H7 (cell line): ENCODE measurements at regions not wholly inside any gene's neighbourhood (a gene's known extent, or its start where the extent isn't known, plus 50 kb on each side); places are given as distances from the start of the nearest gene placed in this dataset.

Experiments used
- DNase-seq: peaks from one replicate; pipeline ENCODE4 v3.0.0; 2012
- H3K27me3 ChIP-seq: 2 replicates; pipeline ENCODE4 v1.6.0; 2011; ENCODE audit warnings: mild to moderate bottlenecking, low read length; ENCODE audit not compliant: control insufficient read depth, insufficient read depth
- H3K36me3 ChIP-seq: replicated peaks from 2 replicates; pipeline ENCODE4 v1.5.1; 2011; ENCODE audit warnings: low read length; ENCODE audit not compliant: control insufficient read depth, insufficient read depth
- H3K4me3 ChIP-seq: 2 replicates; pipeline ENCODE4 v1.5.1; 2011; ENCODE audit warnings: low read depth, mild to moderate bottlenecking, control low read depth, low read length, moderate library complexity; ENCODE audit not compliant: insufficient read depth

- DNase-seq, result no peak
- no peaks in the 10 kb centered on the region for H3K27me3 ChIP-seq
- no peak overlapping the region for H3K4me3 ChIP-seq
- no peaks in the 10 kb centered on the region for H3K36me3 ChIP-seq
Observed at GRCh38 chr2:20919297-20919800, 96.4 kb upstream of the LDAH start.

- DNase-seq, result no peak
- H3K27me3 ChIP-seq, result no peaks in the 10 kb centered on the region
- H3K4me3 ChIP-seq, result no peak overlapping the region
- no peaks in the 10 kb centered on the region for H3K36me3 ChIP-seq
Observed at GRCh38 chr2:20917719-20918572, 95.0 kb upstream of the LDAH start.

GRCh38 chr2:20917287-20917660, 94.4 kb upstream of the LDAH start:
- Histone ChIP-seq H3K36me3 (no peaks in the 10 kb centered on the region), H3K27me3 (no peaks in the 10 kb centered on the region), H3K4me3 (no peak overlapping the region)
- no peak for DNase-seq

GRCh38 chr2:20916604-20917286, 93.8 kb upstream of the LDAH start:
- Histone ChIP-seq H3K4me3 (no peak overlapping the region), H3K27me3 (no peaks in the 10 kb centered on the region), H3K36me3 (no peaks in the 10 kb centered on the region)
- peak; percentile 54 for DNase-seq

GRCh38 chr2:20915271-20915670, 92.4 kb upstream of the LDAH start:
- no peaks in the 10 kb centered on the region for H3K36me3 ChIP-seq
- no peak overlapping the region for H3K4me3 ChIP-seq
- DNase-seq, result no peak
- no peaks in the 10 kb centered on the region for H3K27me3 ChIP-seq

- no peaks in the 10 kb centered on the region for H3K27me3 ChIP-seq
- no peaks in the 10 kb centered on the region for H3K36me3 ChIP-seq
- DNase-seq, result no peak
- H3K4me3 ChIP-seq, result no peak overlapping the region
Observed at GRCh38 chr2:20914771-20915170, 91.9 kb upstream of the LDAH start.

- Histone ChIP-seq H3K27me3 (no peaks in the 10 kb centered on the region), H3K36me3 (no peaks in the 10 kb centered on the region), H3K4me3 (no peak overlapping the region)
- no peak for DNase-seq
Observed at GRCh38 chr2:20914087-20914486, 91.2 kb upstream of the LDAH start.

- no peak for DNase-seq
- Histone ChIP-seq H3K27me3 (no peaks in the 10 kb centered on the region), H3K36me3 (no peaks in the 10 kb centered on the region)
Observed at GRCh38 chr2:20913491-20913890, 90.6 kb upstream of the LDAH start.

GRCh38 chr2:20900052-20900636, 77.2 kb upstream of the LDAH start:
- no peaks in the 10 kb centered on the region for H3K36me3 ChIP-seq
- no peaks in the 10 kb centered on the region; the same call in 1 of the 2 replicates for H3K27me3 ChIP-seq
- H3K4me3 ChIP-seq, result no peak overlapping the region
- no peak for DNase-seq

More at GRCh38 chr2:20913491-20913890, 90.6 kb upstream of the LDAH start:
- H3K4me3 ChIP-seq, result no peak overlapping the region

GRCh38 chr2:20897874-20898453, 75.1 kb upstream of the LDAH start:
- DNase-seq, result no peak
- no peaks in the 10 kb centered on the region; the same call in 1 of the 2 replicates for H3K27me3 ChIP-seq

GRCh38 chr2:20897047-20897446, 74.1 kb upstream of the LDAH start:
- Histone ChIP-seq H3K4me3 (no peak overlapping the region), H3K36me3 (no peaks in the 10 kb centered on the region), H3K27me3 (no peaks in the 10 kb centered on the region)
- DNase-seq, result no peak

More at GRCh38 chr2:20897874-20898453, 75.1 kb upstream of the LDAH start:
- no peak overlapping the region for H3K4me3 ChIP-seq
- no peaks in the 10 kb centered on the region for H3K36me3 ChIP-seq

GRCh38 chr2:20884829-20885228, 61.9 kb upstream of the LDAH start:
- Histone ChIP-seq H3K27me3 (no peaks in the 10 kb centered on the region), H3K36me3 (no peaks in the 10 kb centered on the region)

GRCh38 chr2:20882466-20883170, 59.7 kb upstream of the LDAH start:
- no peak overlapping the region for H3K4me3 ChIP-seq
- H3K36me3 ChIP-seq, result no peaks in the 10 kb centered on the region
- H3K27me3 ChIP-seq, result no peaks in the 10 kb centered on the region
- no peak for DNase-seq

More at GRCh38 chr2:20884829-20885228, 61.9 kb upstream of the LDAH start:
- no peak overlapping the region for H3K4me3 ChIP-seq
- DNase-seq, result no peak

- no peak for DNase-seq
- Histone ChIP-seq H3K36me3 (no peaks in the 10 kb centered on the region), H3K27me3 (no peaks in the 10 kb centered on the region), H3K4me3 (no peak overlapping the region)
Observed at GRCh38 chr2:20880221-20880771, 57.4 kb upstream of the LDAH start.
